ENCODE measurements at regions not wholly inside any gene's neighbourhood (a gene's known extent, or its start where the extent isn't known, plus 50 kb on each side); places are given as distances from the start of the nearest gene placed in this dataset.

GRCh38 chr5:103456476-103456875 lies 106.1 kb downstream of the NUDT12 start:
- TF ChIP-seq JUN (IDR thresholded peaks at IDR 0.05; ENCODE audit: borderline replicate concordance, insufficient read depth, insufficient read length, low read depth) (no peak), FOS (IDR thresholded peaks at IDR 0.05; ENCODE audit: borderline replicate concordance, insufficient read depth, low read length) (no peak), MYC (IDR thresholded peaks at IDR 0.05; ENCODE audit: low read depth, low read length) (no peak), MAX (IDR thresholded peaks at IDR 0.05; ENCODE audit: insufficient read depth, insufficient read length) (no peak), POLR2A (IDR thresholded peaks at IDR 0.05; ENCODE audit: low read depth, low read length) (no peak), CTCF (IDR thresholded peaks at IDR 0.05; ENCODE audit: extremely low read depth in 1 of 2, insufficient read depth in 1 of 2, low read depth in 1 of 2, low read length in 2 of 2) (no peak), EZH2 (IDR thresholded peaks at IDR 0.05; ENCODE audit: borderline replicate concordance, low read depth, low read length, severe bottlenecking) (no peak), POLR2AphosphoS5 (IDR thresholded peaks at IDR 0.05; ENCODE audit: insufficient read depth, low read depth, low read length) (no peak), GATA2 (IDR thresholded peaks at IDR 0.05; ENCODE audit: insufficient read depth, insufficient read length, low read depth, low read length) (no peak)
- DNase-seq (ENCODE audit: low read depth, low spot score) (no peak), FAIRE-seq (no peak)
- Histone ChIP-seq H3K4me1 (ENCODE audit: control insufficient read depth, extremely low read depth, insufficient read depth, low read length) (peaks cover 5% of the 10 kb centered on the region), H3K27ac (ENCODE audit: insufficient read depth, low read depth, low read length) (no peak overlapping the region), H3K9me3 (replicated peaks; ENCODE audit: control insufficient read depth, insufficient read depth, low read length) (no peaks in the 10 kb centered on the region), H2AFZ (ENCODE audit: low read depth, low read length) (no peak overlapping the region), H3K27me3 (ENCODE audit: control insufficient read depth in 2 of 2, insufficient read depth in 2 of 2, low read length in 2 of 2) (no peaks in the 10 kb centered on the region), H3K79me2 (ENCODE audit: control insufficient read depth, insufficient read depth, low read length) (no peaks in the 10 kb centered on the region), H3K36me3 (ENCODE audit: control insufficient read depth in 2 of 2, extremely low read depth in 1 of 2, insufficient read depth in 2 of 2, low read length in 2 of 2) (no peaks in the 10 kb centered on the region), H3K9me1 (replicated peaks; ENCODE audit: control insufficient read depth, extremely low read depth, insufficient read depth, low read length) (no peaks in the 10 kb centered on the region), H3K4me3 (replicated peaks in 1 of 3; ENCODE audit: insufficient read depth in 1 of 3, low read depth in 1 of 3, low read length in 3 of 3) (no peak overlapping the region), H3K4me2 (ENCODE audit: insufficient read depth, low read length) (no peak overlapping the region), H3K9ac (replicated peaks; ENCODE audit: extremely low read depth, insufficient read depth, low read length) (no peak overlapping the region), H4K20me1 (replicated peaks; ENCODE audit: control insufficient read depth, extremely low read depth, insufficient read depth, low read length) (no peaks in the 10 kb centered on the region)
- intact Hi-C loops (cut with micrococcal nuclease) = no loop called here
- CTCF ChIA-PET = no interaction called here
- POLR2A ChIA-PET = no interaction called here
- BruUV-seq (replicated peaks) = no TSS peak
- dilution Hi-C loops (cut with MboI; ENCODE audit: extremely low pct_ligation_motif_present, low sequenced_read_pairs) = no loop called here

All from endothelial cell of umbilical vein (primary cell).